Breast epithelium (tissue), 4 donors: ENCODE measurements at regions not wholly inside any gene's neighbourhood (a gene's known extent, or its start where the extent isn't known, plus 50 kb on each side); places are given as distances from the start of the nearest gene placed in this dataset.

Source experiments
- DNase-seq, 2 donors: peaks; one replicate each; pipeline ENCODE4 v3.0.0-alpha.2; 2019; ENCODE audit warnings: low spot score in 2 of 2
- H3K27ac ChIP-seq, 2 donors: fragments of 200-600 bp; sonication (generic) in 1 of 2; one replicate each; pipeline ENCODE4 v1.5.1; 2016 to 2019; ENCODE audit warnings: mild to moderate bottlenecking in 1 of 2
- H3K27me3 ChIP-seq, 2 donors: fragments of 200-600 bp; sonication (generic) in 1 of 2; one replicate each; pipeline versions ENCODE4 v1.5.1 to v1.6.0; 2017 to 2019; ENCODE audit warnings: control low read depth in 1 of 2, mild to moderate bottlenecking in 1 of 2
- H3K36me3 ChIP-seq: fragments of 200-600 bp; one replicate; pipeline ENCODE4 v1.5.1; 2019
- H3K4me1 ChIP-seq, 2 donors: fragments of 200-600 bp; sonication (generic); one replicate each; pipeline ENCODE4 v1.5.1; 2016 to 2019; ENCODE audit warnings: control low read depth in 1 of 2
- H3K4me3 ChIP-seq, 3 donors: fragments of 200-600 bp; sonication (generic); 1 replicate in 2 of 3; 2 replicates in 1 of 3; pipeline ENCODE4 v1.5.1; 2016 to 2019; ENCODE audit warnings: mild to moderate bottlenecking in 3 of 3, moderate library complexity in 2 of 3
- H3K9me3 ChIP-seq, 2 donors: fragments of 200-600 bp; sonication (generic) in 1 of 2; one replicate each; pipeline ENCODE4 v1.5.1; 2016 to 2019; ENCODE audit warnings: control low read depth in 1 of 2
- POLR2A ChIP-seq: fragments of 450-650 bp; IDR thresholded peaks from one replicate; pipeline ENCODE4 v1.6.1; 2016; ENCODE audit warnings: antibody characterized with exemption, mild to moderate bottlenecking, moderate library complexity
- POLR2AphosphoS5 ChIP-seq, 3 donors: sonication (generic); formaldehyde crosslinking; IDR thresholded peaks; one replicate each; pipeline ENCODE4 v1.6.1; 2017; ENCODE audit warnings: antibody characterized with exemption in 3 of 3
- intact Hi-C: fragments of 100-400 bp; cut with DNase I; formaldehyde crosslinking; loops from one replicate; pipeline ENCODE4 v1.15.1; 2023; ENCODE audit warnings: low total_unique reads
- TF ChIP-seq, protein P1 (sequence below), 3 donors: fragments of 450-650 bp; IDR thresholded peaks; one replicate each; pipeline ENCODE4 v1.5.1; 2016 to 2017; ENCODE audit warnings: antibody characterized with exemption in 3 of 3, mild to moderate bottlenecking in 3 of 3, moderate library complexity in 3 of 3

DNA sequence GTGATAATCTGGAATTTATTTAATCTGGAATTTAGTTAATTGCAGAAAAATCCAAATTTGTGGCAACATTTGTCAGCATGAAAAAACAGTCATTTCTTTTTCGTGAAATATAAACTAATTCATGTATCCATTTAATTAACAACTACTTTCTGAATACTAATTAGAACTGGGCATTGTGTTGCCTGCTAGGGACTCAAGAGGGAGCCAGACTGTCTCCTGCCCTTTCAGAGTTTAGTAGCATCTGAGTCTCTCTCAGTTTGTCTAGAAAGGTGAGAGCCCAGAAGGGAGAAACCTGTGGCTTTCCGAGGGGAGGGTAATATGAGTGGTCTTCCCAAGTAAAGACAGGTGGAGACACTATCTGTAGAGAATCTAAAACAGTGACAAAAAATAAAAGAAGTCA lies 210.9 kb upstream of the HDDC2 start:
- H3K36me3 ChIP-seq = no peaks in the 10 kb centered on the region
- no peak overlapping the region for H3K27ac ChIP-seq
- H3K4me1 ChIP-seq = no peaks in the 10 kb centered on the region
- TF ChIP-seq, protein P1, sequence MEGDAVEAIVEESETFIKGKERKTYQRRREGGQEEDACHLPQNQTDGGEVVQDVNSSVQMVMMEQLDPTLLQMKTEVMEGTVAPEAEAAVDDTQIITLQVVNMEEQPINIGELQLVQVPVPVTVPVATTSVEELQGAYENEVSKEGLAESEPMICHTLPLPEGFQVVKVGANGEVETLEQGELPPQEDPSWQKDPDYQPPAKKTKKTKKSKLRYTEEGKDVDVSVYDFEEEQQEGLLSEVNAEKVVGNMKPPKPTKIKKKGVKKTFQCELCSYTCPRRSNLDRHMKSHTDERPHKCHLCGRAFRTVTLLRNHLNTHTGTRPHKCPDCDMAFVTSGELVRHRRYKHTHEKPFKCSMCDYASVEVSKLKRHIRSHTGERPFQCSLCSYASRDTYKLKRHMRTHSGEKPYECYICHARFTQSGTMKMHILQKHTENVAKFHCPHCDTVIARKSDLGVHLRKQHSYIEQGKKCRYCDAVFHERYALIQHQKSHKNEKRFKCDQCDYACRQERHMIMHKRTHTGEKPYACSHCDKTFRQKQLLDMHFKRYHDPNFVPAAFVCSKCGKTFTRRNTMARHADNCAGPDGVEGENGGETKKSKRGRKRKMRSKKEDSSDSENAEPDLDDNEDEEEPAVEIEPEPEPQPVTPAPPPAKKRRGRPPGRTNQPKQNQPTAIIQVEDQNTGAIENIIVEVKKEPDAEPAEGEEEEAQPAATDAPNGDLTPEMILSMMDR (IDR thresholded peaks at IDR 0.05) = no peak
- TF ChIP-seq POLR2A (no peak), POLR2AphosphoS5 (IDR thresholded peaks at IDR 0.05) (no peak)
- H3K27me3 ChIP-seq = no peaks in the 10 kb centered on the region
- no peak overlapping the region for H3K4me3 ChIP-seq
- H3K9me3 ChIP-seq = no peaks in the 10 kb centered on the region
- intact Hi-C loops = no loop called here
- DNase-seq = no peak

- Histone ChIP-seq H3K27ac (no peak overlapping the region), H3K36me3 (no peaks in the 10 kb centered on the region), H3K9me3 (no peaks in the 10 kb centered on the region), H3K4me3 (no peak overlapping the region), H3K27me3 (no peaks in the 10 kb centered on the region), H3K4me1 (no peaks in the 10 kb centered on the region)
- no peak for TF ChIP-seq POLR2AphosphoS5 (IDR thresholded peaks at IDR 0.05)
- TF ChIP-seq, protein P1 (IDR thresholded peaks at IDR 0.05) = no peak
- TF ChIP-seq POLR2A = no peak
- DNase-seq = no peak
- intact Hi-C loops = no loop called here
These were observed 212.2 kb upstream of the HDDC2 start for GRCh38 chr6:125513978-125514377.

GRCh38 chr6:125516644-125517043 lies 214.9 kb upstream of the HDDC2 start:
- Histone ChIP-seq H3K36me3 (no peaks in the 10 kb centered on the region), H3K27me3 (no peaks in the 10 kb centered on the region), H3K27ac (no peak overlapping the region), H3K9me3 (no peaks in the 10 kb centered on the region), H3K4me1 (no peaks in the 10 kb centered on the region), H3K4me3 (no peak overlapping the region)
- DNase-seq = no peak
- TF ChIP-seq, protein P1 (IDR thresholded peaks at IDR 0.05) = no peak
- TF ChIP-seq POLR2A = no peak
- TF ChIP-seq POLR2AphosphoS5 (IDR thresholded peaks at IDR 0.05) = no peak
- intact Hi-C loops = no loop called here

- Histone ChIP-seq H3K27ac (no peak overlapping the region), H3K27me3 (no peaks in the 10 kb centered on the region), H3K36me3 (no peaks in the 10 kb centered on the region), H3K9me3 (no peaks in the 10 kb centered on the region), H3K4me1 (no peaks in the 10 kb centered on the region), H3K4me3 (no peak overlapping the region)
- TF ChIP-seq, protein P1 (IDR thresholded peaks at IDR 0.05) = no peak
- TF ChIP-seq POLR2A = no peak
- no peak for DNase-seq
- intact Hi-C loops = no loop called here
These were observed 217.6 kb upstream of the HDDC2 start for GRCh38 chr6:125519367-125519766.

DNA sequence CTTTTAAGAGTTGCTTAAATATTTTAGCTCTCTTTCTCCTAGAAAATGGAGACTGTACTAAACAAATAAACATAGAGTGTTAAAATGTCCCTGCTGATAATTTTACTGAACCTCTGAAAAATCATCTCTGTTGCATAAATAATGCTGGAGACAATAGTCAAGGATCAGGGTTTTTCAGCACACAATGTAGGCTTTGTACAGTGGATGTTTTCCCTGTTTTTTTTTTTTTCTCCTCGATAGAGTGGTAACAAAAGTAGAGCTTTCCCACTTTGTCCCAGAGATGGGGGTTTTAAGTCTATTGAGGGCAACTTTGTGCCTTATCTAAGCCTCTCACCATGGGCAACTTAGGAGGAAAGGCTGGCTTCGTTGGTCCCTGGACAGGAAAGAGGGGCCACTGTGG lies 222.6 kb upstream of the HDDC2 start:
- Histone ChIP-seq H3K27ac (no peak overlapping the region), H3K27me3 (no peaks in the 10 kb centered on the region), H3K4me3 (no peak overlapping the region), H3K36me3 (no peaks in the 10 kb centered on the region), H3K4me1 (no peaks in the 10 kb centered on the region), H3K9me3 (no peaks in the 10 kb centered on the region)
- no peak for TF ChIP-seq POLR2AphosphoS5 (IDR thresholded peaks at IDR 0.05)
- intact Hi-C loops = no loop called here
- DNase-seq = no peak
